SJSA1 (cell line): ENCODE measurements at regions not wholly inside any gene's neighbourhood (a gene's known extent, or its start where the extent isn't known, plus 50 kb on each side); places are given as distances from the start of the nearest gene placed in this dataset.

Experiments used
- DNase-seq, 2 experiments: peaks; one replicate each; pipeline ENCODE4 v3.0.0-alpha.2; 2015 to 2020; ENCODE audit warnings: low spot score in 2 of 2, low read depth in 1 of 2
- H3K27ac ChIP-seq: fragments of 250-450 bp; sonication (Bioruptor Pico); 2 replicates; pipeline ENCODE4 v1.5.1; 2020; ENCODE audit warnings: mild to moderate bottlenecking, moderate library complexity
- H3K27me3 ChIP-seq: fragments of 250-450 bp; sonication (Bioruptor Pico); replicated peaks from 2 replicates; pipeline ENCODE4 v1.5.1; 2020; ENCODE audit warnings: mild to moderate bottlenecking, moderate library complexity
- H3K36me3 ChIP-seq: fragments of 250-450 bp; sonication (Bioruptor Pico); 2 replicates; pipeline ENCODE4 v1.5.1; 2020; ENCODE audit warnings: mild to moderate bottlenecking
- H3K4me1 ChIP-seq: fragments of 250-450 bp; sonication (Bioruptor Pico); replicated peaks from 2 replicates; pipeline ENCODE4 v1.6.1; 2021; ENCODE audit warnings: mild to moderate bottlenecking
- H3K4me3 ChIP-seq: fragments of 250-450 bp; sonication (Bioruptor Pico); 2 replicates; pipeline ENCODE4 v1.5.1; 2020; ENCODE audit warnings: mild to moderate bottlenecking
- H3K9me3 ChIP-seq: fragments of 250-450 bp; sonication (Bioruptor Pico); replicated peaks from 2 replicates; pipeline ENCODE4 v1.5.1; 2020; ENCODE audit warnings: mild to moderate bottlenecking

DNA sequence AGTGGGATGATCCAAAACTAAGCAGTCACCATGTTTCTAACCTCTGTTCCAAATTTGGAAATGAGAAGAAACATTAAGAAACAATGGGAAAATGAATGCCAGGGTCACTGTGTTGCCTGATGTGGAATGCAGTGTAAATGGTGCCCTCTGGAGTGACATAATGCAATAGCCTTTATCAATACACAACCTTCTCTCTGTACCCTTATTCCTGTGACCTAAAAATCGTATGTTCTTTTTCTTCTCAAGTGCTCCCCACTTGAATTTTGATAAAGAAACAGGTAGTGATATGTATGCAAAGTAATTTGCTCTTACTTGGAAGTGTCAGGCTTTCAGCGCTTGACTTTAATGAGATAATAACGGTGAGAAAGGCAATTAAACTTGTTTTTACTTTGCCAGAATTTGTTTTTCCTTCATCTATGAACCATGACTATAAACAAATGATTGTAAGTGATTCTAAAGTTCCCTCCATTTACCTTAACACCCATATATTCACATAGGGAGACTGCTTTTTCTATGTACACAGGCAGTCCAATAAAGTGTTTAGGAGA is 145.8 kb upstream of the THRB start:
- peak in 1 of 2 experiments; percentile 4 for DNase-seq
- no peaks in the 10 kb centered on the region for H3K9me3 ChIP-seq
- H3K4me1 ChIP-seq = no peaks in the 10 kb centered on the region
- no peak overlapping the region for H3K4me3 ChIP-seq
- no peaks in the 10 kb centered on the region for H3K27me3 ChIP-seq
- H3K27ac ChIP-seq = no peak overlapping the region
- H3K36me3 ChIP-seq = no peaks in the 10 kb centered on the region

DNA sequence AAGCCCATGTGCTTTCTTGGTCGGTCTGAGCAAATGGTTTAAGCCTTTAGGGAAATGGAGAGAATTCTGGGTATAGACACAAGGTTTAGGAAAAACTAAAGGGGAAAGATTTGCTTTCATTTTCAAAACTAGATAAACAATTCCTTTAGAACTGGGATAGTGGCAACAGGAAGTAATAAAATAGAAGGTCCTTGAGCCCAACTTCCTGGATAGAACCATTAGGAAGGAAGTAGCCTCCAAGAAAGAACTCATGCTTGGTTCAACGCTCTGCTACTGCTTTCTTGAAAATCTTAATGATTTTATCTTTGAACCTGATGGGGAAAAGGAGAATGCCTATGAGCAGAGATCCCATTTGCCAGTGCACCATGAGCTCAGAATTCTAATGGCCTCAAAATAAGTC is 147.0 kb upstream of the THRB start:
- H3K9me3 ChIP-seq = no peaks in the 10 kb centered on the region

DNA sequence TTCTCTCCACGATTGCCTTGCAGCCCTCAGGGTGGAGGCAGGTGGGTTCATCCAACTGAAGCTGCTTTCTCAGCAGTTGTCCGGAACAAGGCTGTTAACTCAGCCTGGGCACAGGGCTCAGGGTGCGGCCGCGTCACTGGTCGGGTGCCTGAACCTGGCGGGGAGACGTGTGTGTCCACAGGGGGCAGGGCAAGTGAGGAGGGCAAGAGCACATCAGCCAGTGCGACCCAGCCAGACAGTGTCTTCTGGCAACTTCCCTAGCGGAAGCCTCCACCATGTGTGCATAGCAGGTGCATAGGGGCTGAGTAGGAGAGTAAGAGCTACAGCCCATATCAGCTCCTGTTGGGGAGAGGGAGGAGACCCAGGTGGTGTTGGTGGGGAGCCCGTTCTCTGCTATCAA is 150.4 kb upstream of the THRB start:
- DNase-seq = no peak
- Histone ChIP-seq H3K9me3 (no peaks in the 10 kb centered on the region), H3K4me1 (no peaks in the 10 kb centered on the region), H3K4me3 (no peak overlapping the region), H3K27me3 (no peaks in the 10 kb centered on the region), H3K36me3 (no peaks in the 10 kb centered on the region), H3K27ac (no peak overlapping the region)

More for the DNA sequence above, 147.0 kb upstream of the THRB start:
- Histone ChIP-seq H3K4me1 (no peaks in the 10 kb centered on the region), H3K27me3 (no peaks in the 10 kb centered on the region), H3K36me3 (no peaks in the 10 kb centered on the region), H3K27ac (no peak overlapping the region), H3K4me3 (no peak overlapping the region)
- DNase-seq = no peak

DNA sequence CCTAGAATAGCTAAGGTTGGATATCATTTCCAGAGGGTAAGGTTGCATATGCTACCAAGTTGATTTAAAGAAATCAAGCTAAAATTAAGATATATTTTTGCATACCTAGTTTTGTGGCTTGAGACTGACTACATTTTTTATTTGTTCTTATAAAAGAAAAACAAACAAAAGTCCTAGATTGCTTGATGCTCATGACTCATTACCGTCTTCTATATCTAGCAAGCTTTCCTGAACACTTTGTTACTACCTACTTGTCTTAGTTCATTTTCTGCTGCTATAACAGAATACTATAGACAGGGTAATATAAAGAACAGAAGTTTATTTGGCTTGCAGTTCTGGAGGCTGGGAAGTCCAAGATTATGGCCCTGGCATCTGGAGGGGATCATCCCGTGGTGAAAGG is 152.1 kb upstream of the THRB start:
- Histone ChIP-seq H3K27me3 (no peaks in the 10 kb centered on the region), H3K4me3 (no peak overlapping the region), H3K27ac (no peak overlapping the region), H3K36me3 (no peaks in the 10 kb centered on the region), H3K9me3 (no peaks in the 10 kb centered on the region), H3K4me1 (no peaks in the 10 kb centered on the region)
- DNase-seq = no peak

DNA sequence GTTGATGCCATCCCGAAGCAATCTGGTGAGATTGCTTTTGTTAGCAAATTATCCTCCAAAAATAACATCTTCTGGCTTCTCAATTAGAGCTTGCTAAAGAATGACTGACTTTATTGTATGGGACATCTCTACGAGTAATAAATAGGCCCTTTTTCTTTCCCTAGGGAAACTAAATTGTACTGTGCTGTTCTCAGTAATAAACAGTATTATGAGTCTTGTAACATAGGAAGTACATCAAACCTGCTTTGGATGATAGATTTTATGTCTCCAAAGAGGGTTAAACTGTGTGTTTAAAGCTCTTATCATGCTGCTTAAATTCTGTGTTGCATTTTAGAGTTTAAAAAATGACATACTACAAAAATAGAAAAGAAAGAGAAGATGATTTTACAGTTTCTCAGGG is 153.4 kb upstream of the THRB start:
- H3K27me3 ChIP-seq = no peaks in the 10 kb centered on the region
- H3K36me3 ChIP-seq = no peaks in the 10 kb centered on the region
- no peaks in the 10 kb centered on the region for H3K9me3 ChIP-seq
- H3K27ac ChIP-seq = no peak overlapping the region
- H3K4me1 ChIP-seq = no peaks in the 10 kb centered on the region
- DNase-seq = no peak
- no peak overlapping the region for H3K4me3 ChIP-seq

DNA sequence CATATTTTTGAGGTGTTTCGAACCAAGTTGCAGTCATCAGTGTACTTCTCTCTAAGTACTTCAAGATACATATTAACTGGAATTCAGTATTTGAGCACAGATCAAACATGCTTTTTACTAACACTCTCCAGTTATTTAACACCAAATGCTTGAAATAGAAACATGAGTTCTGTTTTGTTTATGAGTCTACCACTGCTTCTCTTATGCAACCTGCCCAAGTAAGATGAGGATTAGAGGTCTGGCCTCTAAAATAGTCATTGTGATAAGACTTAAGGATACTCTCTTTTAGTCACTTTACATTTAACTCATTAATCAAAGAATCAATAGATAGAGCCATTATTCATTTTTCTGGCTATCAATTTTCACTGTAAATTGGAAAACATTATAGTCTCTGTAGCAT is 156.2 kb upstream of the THRB start:
- DNase-seq = no peak
- Histone ChIP-seq H3K4me3 (no peak overlapping the region), H3K9me3 (no peaks in the 10 kb centered on the region), H3K4me1 (no peaks in the 10 kb centered on the region), H3K27me3 (no peaks in the 10 kb centered on the region), H3K27ac (no peak overlapping the region), H3K36me3 (no peaks in the 10 kb centered on the region)

DNA sequence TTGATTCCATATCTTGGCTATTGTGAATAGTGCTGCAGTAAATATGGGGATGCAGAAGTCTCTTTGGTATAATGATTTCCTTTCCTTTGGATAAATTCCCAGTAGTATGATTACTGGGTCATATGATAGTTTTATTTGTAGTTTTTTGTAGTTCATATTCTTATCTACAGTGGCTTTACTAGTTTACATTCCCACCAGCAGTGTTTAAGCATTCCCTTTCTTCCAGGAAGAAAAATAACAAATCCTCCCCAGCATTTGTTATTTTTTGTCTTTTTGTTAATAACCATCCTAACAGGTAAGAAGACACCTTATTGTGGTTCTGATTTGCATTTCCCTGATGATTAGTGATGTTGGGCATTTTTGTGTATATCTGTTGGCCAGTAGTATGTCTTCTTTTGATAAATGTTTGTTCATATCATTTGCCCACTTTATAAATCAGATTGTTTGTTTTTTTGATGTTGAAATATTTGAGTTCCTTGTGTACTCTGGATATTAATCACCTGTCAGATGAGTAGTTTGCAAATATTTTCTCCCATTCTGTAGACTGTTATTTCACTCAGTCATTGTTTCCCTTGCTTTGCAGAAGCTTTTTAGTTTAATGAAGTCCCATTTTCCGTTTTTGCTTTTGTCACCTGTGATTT is 163.3 kb upstream of the THRB start:
- H3K27ac ChIP-seq = no peak overlapping the region
- DNase-seq = no peak
- H3K36me3 ChIP-seq = no peaks in the 10 kb centered on the region
- no peaks in the 10 kb centered on the region for H3K4me1 ChIP-seq
- H3K27me3 ChIP-seq = no peaks in the 10 kb centered on the region
- H3K4me3 ChIP-seq = no peak overlapping the region
- no peaks in the 10 kb centered on the region for H3K9me3 ChIP-seq

DNA sequence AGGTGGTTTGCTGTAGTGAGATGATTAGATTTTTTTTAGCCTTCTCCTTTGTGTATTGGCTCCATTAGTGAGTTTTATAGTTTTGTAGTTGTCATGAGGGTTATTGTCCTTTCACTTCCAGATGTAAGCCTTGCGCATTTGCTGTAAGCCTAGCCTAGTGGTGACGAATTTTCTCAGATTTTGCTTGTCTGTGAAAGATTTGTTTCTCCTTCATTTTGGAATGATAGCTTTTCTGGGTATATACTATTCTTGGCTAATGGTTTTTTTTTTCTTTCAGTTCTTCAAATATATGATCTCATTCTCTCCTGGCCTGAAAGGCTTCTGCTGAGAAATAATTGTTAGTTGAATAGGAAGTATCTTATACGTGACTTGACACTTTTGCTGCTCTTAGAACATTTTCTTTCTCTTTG is 166.5 kb upstream of the THRB start:
- H3K4me1 ChIP-seq = no peaks in the 10 kb centered on the region
- no peak overlapping the region for H3K4me3 ChIP-seq
- H3K27ac ChIP-seq = no peak overlapping the region
- no peaks in the 10 kb centered on the region for H3K36me3 ChIP-seq
- H3K9me3 ChIP-seq = no peaks in the 10 kb centered on the region
- no peaks in the 10 kb centered on the region for H3K27me3 ChIP-seq
- no peak for DNase-seq

DNA sequence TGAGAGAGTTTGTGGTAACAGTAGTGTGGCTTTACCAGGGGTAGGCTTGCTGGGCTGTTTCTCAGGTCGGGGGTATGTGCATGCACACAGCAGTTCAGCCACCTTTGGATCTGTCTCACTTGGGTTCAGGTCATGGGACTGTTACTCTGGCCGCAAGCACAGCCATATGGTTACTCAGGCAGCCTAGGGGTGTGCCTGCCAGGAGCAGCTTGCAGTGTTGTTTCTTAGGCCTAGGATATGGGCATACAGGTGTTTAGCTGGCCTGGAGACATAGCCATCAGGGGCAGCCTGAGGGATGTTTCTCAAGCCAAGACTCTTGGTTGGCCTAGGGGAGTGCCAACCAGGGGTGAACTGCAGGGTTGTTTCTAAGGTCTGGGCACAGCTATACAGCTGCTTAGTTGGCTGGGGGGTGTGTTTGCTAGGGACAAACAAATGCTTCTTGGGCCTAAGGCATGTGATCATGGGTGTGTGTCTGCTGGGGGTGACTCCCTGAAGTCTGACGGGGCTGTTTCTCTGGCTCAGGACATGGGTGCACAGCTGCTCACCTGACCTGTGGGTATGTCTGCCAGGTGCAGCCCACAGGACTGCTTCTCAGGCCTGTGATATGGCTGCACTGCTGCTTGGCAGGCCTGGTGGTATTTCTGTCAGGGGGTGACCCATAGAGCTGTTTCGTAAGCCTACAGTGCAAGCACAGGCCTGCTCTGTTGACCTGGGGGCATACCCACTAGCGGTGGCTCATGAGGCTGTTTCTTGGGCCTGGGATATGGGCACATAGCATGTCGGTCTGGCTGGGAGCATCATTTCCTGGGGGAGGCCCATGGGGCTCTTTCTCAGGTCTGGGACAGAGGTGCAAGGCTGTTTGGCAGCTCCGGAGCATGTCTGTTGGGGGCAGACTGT is 168.0 kb upstream of the THRB start:
- no peaks in the 10 kb centered on the region for H3K27me3 ChIP-seq
- no peak for DNase-seq
- H3K4me3 ChIP-seq = no peak overlapping the region
- no peaks in the 10 kb centered on the region for H3K4me1 ChIP-seq
- H3K9me3 ChIP-seq = no peaks in the 10 kb centered on the region
- H3K36me3 ChIP-seq = no peaks in the 10 kb centered on the region
- H3K27ac ChIP-seq = no peak overlapping the region

DNA sequence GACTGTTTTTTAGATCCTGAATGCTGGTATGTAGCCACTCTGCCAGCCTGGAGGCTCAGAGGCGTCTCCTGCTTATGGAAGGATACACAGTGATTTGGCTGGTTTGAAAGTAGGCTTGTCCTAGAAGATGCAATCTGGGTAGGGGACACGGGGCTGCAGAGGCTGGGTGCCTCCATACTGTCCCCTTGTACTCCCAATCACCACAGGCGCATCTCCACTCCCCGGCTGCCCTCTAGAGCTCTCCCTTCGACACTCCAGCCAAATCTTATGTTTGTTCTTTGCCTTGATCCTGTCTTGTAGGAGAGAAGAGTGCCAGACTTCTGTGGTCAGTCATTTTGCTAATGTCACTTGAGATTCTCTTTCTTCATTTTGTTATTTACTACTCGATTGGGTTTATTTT is 168.8 kb upstream of the THRB start:
- Histone ChIP-seq H3K36me3 (no peaks in the 10 kb centered on the region), H3K27me3 (no peaks in the 10 kb centered on the region), H3K4me3 (no peak overlapping the region), H3K27ac (no peak overlapping the region), H3K9me3 (no peaks in the 10 kb centered on the region), H3K4me1 (no peaks in the 10 kb centered on the region)
- DNase-seq = no peak

DNA sequence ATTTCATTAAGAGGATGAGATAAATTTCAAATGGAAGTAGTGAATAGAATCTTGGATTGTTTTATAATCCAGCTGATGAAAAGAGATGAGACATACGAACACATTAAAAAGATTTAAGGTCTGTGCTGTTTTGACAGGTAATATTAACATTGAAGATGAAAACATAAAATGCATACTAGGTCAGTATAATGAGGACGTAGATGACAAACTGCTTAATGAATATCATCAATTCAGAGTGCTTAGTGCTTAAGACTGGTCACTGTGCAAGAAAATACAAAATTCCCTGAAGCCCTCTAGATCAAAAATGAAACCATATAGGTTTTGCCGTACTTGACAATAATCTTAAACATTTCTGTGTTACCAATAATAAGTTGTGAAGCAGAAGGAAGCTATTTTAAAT is 173.4 kb upstream of the THRB start:
- H3K27ac ChIP-seq = no peak overlapping the region
- no peak overlapping the region for H3K4me3 ChIP-seq
- no peaks in the 10 kb centered on the region for H3K9me3 ChIP-seq
- no peaks in the 10 kb centered on the region for H3K27me3 ChIP-seq
- no peak for DNase-seq
- no peaks in the 10 kb centered on the region for H3K4me1 ChIP-seq
- H3K36me3 ChIP-seq = no peaks in the 10 kb centered on the region

DNA sequence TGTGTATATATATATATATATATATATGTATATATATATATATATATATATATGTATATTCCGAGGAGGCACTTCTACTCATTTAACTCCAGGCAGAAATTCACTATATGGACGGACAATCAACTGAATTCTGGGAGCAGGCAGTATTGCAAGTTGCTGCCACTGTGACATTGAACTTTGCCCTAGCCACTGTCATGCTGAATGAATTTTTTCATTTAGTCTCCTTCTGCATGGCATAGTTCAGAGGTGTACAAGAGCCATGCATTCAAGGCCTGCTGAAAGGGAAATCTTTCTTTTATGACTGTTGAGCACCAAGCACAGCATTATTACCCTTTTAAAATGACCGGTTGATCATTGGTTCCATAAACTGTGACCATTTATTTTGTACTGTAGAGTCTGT is 176.2 kb upstream of the THRB start:
- Histone ChIP-seq H3K9me3 (no peaks in the 10 kb centered on the region), H3K27me3 (no peaks in the 10 kb centered on the region)

DNA sequence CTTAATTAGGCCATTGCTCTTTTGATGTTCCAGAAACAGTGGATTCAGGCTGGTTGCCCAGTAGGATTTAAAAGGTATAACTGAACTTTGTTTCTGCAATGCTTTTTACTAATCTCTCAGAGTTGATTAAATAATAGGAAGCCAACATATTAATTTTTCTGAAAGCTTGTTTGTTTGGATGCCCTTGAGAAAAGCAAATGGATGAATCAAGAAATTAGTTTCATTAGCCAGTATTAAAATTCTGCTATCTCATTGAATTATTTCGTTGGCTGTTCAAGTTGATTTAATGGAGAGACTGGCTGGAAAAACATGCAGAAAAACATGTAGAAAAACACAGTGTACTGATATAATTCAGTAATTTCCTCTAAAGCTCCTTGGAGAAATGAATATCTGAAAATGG is 178.9 kb upstream of the THRB start:
- H3K4me1 ChIP-seq = peaks cover 9% of the 10 kb centered on the region; the same call in 1 of the 2 replicates
- no peak for DNase-seq
- no peaks in the 10 kb centered on the region for H3K9me3 ChIP-seq
- no peaks in the 10 kb centered on the region for H3K27me3 ChIP-seq
- H3K27ac ChIP-seq = no peak overlapping the region
- no peaks in the 10 kb centered on the region for H3K36me3 ChIP-seq
- H3K4me3 ChIP-seq = no peak overlapping the region

More for the DNA sequence above, 176.2 kb upstream of the THRB start:
- no peaks in the 10 kb centered on the region for H3K36me3 ChIP-seq
- no peak for DNase-seq
- H3K4me1 ChIP-seq = no peaks in the 10 kb centered on the region
- H3K4me3 ChIP-seq = no peak overlapping the region
- no peak overlapping the region for H3K27ac ChIP-seq

DNA sequence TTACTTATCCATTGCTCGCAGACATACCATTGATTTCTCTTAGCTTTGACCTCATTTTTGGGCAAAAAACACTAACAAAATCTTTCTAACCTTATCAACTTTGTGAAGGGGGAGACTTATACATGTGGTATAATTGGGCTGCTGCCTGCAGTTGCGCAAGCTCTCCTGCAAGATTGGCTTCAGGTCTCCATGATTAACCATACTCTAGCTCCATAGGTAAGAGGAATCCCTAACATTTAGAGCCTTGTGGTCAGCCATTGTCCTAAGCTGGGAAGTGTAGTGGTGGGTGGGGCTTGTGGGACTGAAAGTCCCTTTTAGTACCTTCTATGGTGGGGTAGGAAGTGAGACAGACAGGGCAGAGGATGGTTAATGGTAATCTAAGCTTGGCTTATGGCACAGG is 179.6 kb upstream of the THRB start:
- Histone ChIP-seq H3K27ac (no peak overlapping the region), H3K27me3 (no peaks in the 10 kb centered on the region), H3K36me3 (no peaks in the 10 kb centered on the region), H3K4me3 (no peak overlapping the region), H3K9me3 (no peaks in the 10 kb centered on the region), H3K4me1 (peaks cover 12% of the 10 kb centered on the region; the same call in 1 of the 2 replicates)
- no peak for DNase-seq
